Kidney (tissue), 13 donors: ENCODE measurements at regions not wholly inside any gene's neighbourhood (a gene's known extent, or its start where the extent isn't known, plus 50 kb on each side); places are given as distances from the start of the nearest gene placed in this dataset.

Experiments used
- DNase-seq, 5 donors: peaks; one replicate each; pipeline ENCODE4 v3.0.0-alpha.2; 2013 to 2020
- FAIRE-seq: peaks from 2 replicates; lab custom pipeline; 2012; peaks lifted over from hg19 to GRCh38; lab: Jason Lieb, UNC
- H3K27ac ChIP-seq, 2 donors: one replicate each; pipeline ENCODE4 v1.7.0; 2013; ENCODE audit warnings: low read depth in 2 of 2, low read length in 2 of 2, inconsistent platforms in 1 of 2
- H3K27me3 ChIP-seq: one replicate; pipeline ENCODE4 v1.7.1; 2013; ENCODE audit warnings: low read length, inconsistent platforms; ENCODE audit not compliant: control insufficient read depth, insufficient read depth
- H3K36me3 ChIP-seq, 3 donors: one replicate each; pipeline versions ENCODE4 v1.7.0 to v1.7.1; 2013; ENCODE audit warnings: low read length in 3 of 3, control low read depth in 1 of 3, inconsistent platforms in 1 of 3; ENCODE audit not compliant: insufficient read depth in 3 of 3, control insufficient read depth in 2 of 3
- H3K4me1 ChIP-seq, 3 donors: one replicate each; pipeline versions ENCODE4 v1.7.0 to v1.7.1; 2013; ENCODE audit warnings: low read length in 3 of 3, inconsistent platforms in 1 of 3, low read depth in 1 of 3; ENCODE audit not compliant: control insufficient read depth in 2 of 3, insufficient read depth in 2 of 3
- H3K4me3 ChIP-seq, 3 donors: one replicate each; pipeline versions ENCODE4 v1.7.0 to v1.8.1; 2013; ENCODE audit warnings: low read length in 3 of 3, control low read depth in 1 of 3, inconsistent platforms in 1 of 3
- H3K9ac ChIP-seq, 3 donors: one replicate each; pipeline versions ENCODE4 v1.7.0 to v1.7.1; 2013; ENCODE audit warnings: low read length in 3 of 3, control low read depth in 1 of 3, inconsistent platforms in 1 of 3
- H3K9me3 ChIP-seq, 3 donors: one replicate each; pipeline versions ENCODE4 v1.7.0 to v1.7.1; 2013; ENCODE audit warnings: low read length in 3 of 3, control low read depth in 1 of 3, inconsistent platforms in 1 of 3; ENCODE audit not compliant: control insufficient read depth in 2 of 3, insufficient read depth in 1 of 3
- intact Hi-C: fragments of 100-400 bp; cut with DNase I; formaldehyde crosslinking; loops from one replicate; pipeline ENCODE4 v1.11.1; 2022
- TF ChIP-seq, protein P1 (sequence below): IDR thresholded peaks from 3 replicates; pipeline ENCODE4 v1.5.1; 2012; ENCODE audit warnings: mild to moderate bottlenecking, moderate library complexity, borderline replicate concordance; ENCODE audit not compliant: insufficient read depth; ENCODE audit errors: extremely low read depth
- donor health status: control.
- donor health status: control.
- donor health status: control.
- donor health status: control.
- donor health status: control.
- donor health status: DM: yes; HTN: yes; CAD: no.
- donor health status: Normal renal cell carcinoma (clear cell type).

DNA sequence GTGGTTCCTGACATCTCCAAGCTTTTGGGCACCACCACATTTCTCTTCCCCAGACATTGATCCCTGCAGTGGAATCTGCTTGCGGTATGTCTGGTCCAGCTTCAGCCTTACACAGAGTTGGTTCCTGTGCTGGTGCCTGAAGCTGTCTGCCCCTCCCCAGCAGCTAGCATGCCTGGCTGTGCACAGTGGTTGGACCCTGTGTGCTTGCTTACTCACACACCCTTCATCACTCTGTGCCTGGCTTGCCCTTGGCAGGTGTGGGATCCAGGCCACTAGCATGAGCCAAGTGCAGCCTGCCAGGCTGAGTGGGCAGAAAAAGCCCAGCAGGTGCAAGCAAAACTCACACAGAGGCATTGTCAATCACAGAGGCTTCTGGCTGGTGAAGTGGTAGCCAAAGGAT, 473.8 kb downstream of the ACTRT1 start:
- intact Hi-C loops, result no loop called here
- no peak overlapping the region for H3K27ac ChIP-seq
- H3K9ac ChIP-seq, result no peak overlapping the region
- FAIRE-seq, result no peak
- H3K4me1 ChIP-seq, result no peaks in the 10 kb centered on the region
- H3K36me3 ChIP-seq, result no peaks in the 10 kb centered on the region
- no peak overlapping the region for H3K4me3 ChIP-seq
- DNase-seq, result no peak
- peaks cover 0 to 2% (median 0%) of the 10 kb centered on the region in 3 donors for H3K9me3 ChIP-seq
- no peaks in the 10 kb centered on the region for H3K27me3 ChIP-seq
- TF ChIP-seq, protein P1, sequence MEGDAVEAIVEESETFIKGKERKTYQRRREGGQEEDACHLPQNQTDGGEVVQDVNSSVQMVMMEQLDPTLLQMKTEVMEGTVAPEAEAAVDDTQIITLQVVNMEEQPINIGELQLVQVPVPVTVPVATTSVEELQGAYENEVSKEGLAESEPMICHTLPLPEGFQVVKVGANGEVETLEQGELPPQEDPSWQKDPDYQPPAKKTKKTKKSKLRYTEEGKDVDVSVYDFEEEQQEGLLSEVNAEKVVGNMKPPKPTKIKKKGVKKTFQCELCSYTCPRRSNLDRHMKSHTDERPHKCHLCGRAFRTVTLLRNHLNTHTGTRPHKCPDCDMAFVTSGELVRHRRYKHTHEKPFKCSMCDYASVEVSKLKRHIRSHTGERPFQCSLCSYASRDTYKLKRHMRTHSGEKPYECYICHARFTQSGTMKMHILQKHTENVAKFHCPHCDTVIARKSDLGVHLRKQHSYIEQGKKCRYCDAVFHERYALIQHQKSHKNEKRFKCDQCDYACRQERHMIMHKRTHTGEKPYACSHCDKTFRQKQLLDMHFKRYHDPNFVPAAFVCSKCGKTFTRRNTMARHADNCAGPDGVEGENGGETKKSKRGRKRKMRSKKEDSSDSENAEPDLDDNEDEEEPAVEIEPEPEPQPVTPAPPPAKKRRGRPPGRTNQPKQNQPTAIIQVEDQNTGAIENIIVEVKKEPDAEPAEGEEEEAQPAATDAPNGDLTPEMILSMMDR, result no peak

DNA sequence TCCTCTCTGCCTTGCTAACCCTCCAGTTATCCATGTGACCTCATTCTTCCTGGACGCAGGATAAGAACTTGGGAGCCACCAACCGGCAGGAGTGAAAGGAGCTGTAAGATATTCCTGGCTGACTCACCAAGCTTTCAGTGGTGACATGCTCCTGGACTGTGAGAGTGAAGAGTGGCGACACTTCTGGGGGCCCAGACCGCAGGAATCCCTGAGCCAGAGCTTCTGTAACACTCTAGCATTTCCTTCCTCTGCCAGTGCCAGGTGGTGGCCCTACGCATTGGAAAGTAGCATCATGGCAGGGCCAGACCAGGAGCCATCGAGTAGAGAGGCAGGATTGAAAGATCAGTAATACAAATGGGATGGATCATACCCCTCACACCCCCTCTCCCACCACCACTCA, 474.3 kb downstream of the ACTRT1 start:
- intact Hi-C loops, result no loop called here
- Histone ChIP-seq H3K9ac (no peak overlapping the region), H3K27ac (no peak overlapping the region), H3K36me3 (no peaks in the 10 kb centered on the region), H3K27me3 (no peaks in the 10 kb centered on the region), H3K4me1 (no peaks in the 10 kb centered on the region), H3K4me3 (no peak overlapping the region), H3K9me3 (peaks cover 0 to 2% (median 0%) of the 10 kb centered on the region in 3 donors)
- DNase-seq, result no peak
- TF ChIP-seq, protein P1, result no peak
- FAIRE-seq, result no peak

DNA sequence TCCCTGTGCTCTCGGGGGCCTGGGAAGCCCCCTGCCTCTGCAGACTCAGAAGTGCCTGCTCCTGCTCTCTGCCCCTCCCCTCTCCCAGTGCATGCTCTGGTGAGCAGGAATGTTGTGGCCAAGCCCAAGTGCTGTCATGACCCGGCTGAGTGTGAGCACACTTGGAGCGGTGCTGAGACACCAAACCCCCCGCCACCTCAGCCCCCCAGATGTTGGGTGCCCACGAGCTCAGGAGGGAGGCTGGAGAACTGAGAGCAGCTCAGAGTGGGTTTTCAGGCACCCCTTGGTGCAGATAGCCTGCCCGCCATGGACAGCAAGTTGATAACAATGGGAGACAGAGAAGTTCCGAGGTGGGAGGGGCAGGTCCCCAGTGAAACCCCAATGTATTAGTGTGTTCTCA, 477.4 kb downstream of the ACTRT1 start:
- Histone ChIP-seq H3K9me3 (peaks cover 0 to 2% (median 0%) of the 10 kb centered on the region in 3 donors), H3K9ac (no peak overlapping the region), H3K36me3 (no peaks in the 10 kb centered on the region), H3K27me3 (no peaks in the 10 kb centered on the region), H3K27ac (no peak overlapping the region), H3K4me3 (no peak overlapping the region), H3K4me1 (no peaks in the 10 kb centered on the region)
- FAIRE-seq (no peak), DNase-seq (peak in 2 of 5 donors; percentile 0 to 41)
- intact Hi-C loops, result no loop called here
- TF ChIP-seq, protein P1, result no peak

DNA sequence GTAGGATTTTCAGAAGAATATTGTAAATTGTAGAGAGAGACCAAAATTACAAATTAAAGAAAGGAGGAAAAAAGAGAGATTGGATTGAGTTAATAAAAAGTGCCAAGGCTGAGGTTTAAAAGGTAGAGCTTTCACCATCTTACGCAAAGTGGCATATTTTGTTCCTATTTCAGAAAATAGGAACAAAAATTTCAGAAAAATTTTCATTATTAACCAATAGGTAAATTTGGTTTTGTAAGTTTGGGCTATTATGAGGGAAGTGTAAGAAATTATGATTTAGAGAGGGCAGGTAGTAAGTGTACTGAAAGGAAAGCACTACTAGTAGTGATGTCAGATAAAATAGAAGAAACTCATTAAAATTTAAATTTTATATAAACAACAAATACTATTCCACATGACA, 479.7 kb downstream of the ACTRT1 start:
- peaks cover 0 to 2% (median 0%) of the 10 kb centered on the region in 3 donors for H3K9me3 ChIP-seq
- TF ChIP-seq, protein P1, result no peak
- no peak overlapping the region for H3K27ac ChIP-seq
- no peak for FAIRE-seq
- no peaks in the 10 kb centered on the region for H3K27me3 ChIP-seq
- no peaks in the 10 kb centered on the region for H3K4me1 ChIP-seq
- DNase-seq, result no peak
- intact Hi-C loops, result no loop called here
- no peaks in the 10 kb centered on the region for H3K36me3 ChIP-seq
- H3K9ac ChIP-seq, result no peak overlapping the region
- no peak overlapping the region for H3K4me3 ChIP-seq
